ENCODE measurements at regions not wholly inside any gene's neighbourhood (a gene's known extent, or its start where the extent isn't known, plus 50 kb on each side); places are given as distances from the start of the nearest gene placed in this dataset.

- H3K4me3 ChIP-seq (ENCODE audit: control insufficient read depth, low read depth, low read length): no peak overlapping the region
- no peak for DNase-seq (ENCODE audit: low read depth)
- TF ChIP-seq, protein P1, sequence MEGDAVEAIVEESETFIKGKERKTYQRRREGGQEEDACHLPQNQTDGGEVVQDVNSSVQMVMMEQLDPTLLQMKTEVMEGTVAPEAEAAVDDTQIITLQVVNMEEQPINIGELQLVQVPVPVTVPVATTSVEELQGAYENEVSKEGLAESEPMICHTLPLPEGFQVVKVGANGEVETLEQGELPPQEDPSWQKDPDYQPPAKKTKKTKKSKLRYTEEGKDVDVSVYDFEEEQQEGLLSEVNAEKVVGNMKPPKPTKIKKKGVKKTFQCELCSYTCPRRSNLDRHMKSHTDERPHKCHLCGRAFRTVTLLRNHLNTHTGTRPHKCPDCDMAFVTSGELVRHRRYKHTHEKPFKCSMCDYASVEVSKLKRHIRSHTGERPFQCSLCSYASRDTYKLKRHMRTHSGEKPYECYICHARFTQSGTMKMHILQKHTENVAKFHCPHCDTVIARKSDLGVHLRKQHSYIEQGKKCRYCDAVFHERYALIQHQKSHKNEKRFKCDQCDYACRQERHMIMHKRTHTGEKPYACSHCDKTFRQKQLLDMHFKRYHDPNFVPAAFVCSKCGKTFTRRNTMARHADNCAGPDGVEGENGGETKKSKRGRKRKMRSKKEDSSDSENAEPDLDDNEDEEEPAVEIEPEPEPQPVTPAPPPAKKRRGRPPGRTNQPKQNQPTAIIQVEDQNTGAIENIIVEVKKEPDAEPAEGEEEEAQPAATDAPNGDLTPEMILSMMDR (IDR thresholded peaks at IDR 0.05; ENCODE audit: control insufficient read depth, insufficient read depth, low read depth, low read length, missing control alignments): no peak
These were observed 274.8 kb upstream of the TAC1 start for GRCh38 chr7:97457054-97457453.

DNA sequence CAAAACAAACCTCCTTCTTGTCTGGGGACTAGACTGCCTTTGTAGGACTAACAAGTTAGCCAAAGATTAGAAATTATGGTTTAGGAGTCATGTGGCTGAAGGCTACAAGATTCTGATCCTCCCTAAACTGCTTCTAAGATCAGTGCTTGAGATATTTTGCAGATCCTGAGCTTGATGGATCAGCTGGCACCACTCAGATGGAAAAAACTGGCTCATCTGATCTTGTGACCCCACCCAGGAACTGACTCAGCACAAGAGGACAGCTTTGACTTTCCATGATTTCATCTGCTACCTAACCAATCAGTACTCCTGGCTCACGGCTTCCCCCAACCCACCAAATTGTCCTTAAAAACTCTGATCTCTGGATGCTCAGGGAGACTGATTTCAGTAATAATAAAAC lies 271.5 kb upstream of the TAC1 start:
- DNase-seq (ENCODE audit: low read depth): no peak
- TF ChIP-seq, protein P1 (IDR thresholded peaks at IDR 0.05; ENCODE audit: control insufficient read depth, insufficient read depth, low read depth, low read length, missing control alignments): no peak
- no peak overlapping the region for H3K4me3 ChIP-seq (ENCODE audit: control insufficient read depth, low read depth, low read length)

DNA sequence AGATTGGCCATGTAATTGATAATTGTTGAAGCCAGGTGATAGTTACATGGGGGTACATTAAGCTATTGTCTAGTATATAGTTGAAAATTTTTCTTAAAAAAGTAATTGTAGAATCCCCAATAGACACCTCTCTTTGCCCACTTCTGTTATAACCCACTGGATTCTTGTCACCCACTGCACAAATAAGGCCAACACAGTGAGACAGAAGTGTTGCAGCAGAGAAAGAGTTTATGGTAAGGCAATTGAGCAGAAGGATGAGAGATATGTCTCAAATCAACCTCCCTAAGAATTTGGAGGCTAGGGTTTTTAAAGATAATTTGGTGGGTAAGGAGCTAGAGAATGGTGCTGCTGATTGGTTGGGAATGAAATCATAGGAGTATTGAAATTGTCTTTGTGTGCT lies 270.3 kb upstream of the TAC1 start:
- TF ChIP-seq, protein P1 (IDR thresholded peaks at IDR 0.05; ENCODE audit: control insufficient read depth, insufficient read depth, low read depth, low read length, missing control alignments): no peak
- no peak overlapping the region for H3K4me3 ChIP-seq (ENCODE audit: control insufficient read depth, low read depth, low read length)
- DNase-seq (ENCODE audit: low read depth): no peak

- TF ChIP-seq, protein P1 (IDR thresholded peaks at IDR 0.05; ENCODE audit: control insufficient read depth, insufficient read depth, low read depth, low read length, missing control alignments): no peak
- DNase-seq (ENCODE audit: low read depth): no peak
These were observed 265.8 kb upstream of the TAC1 start for GRCh38 chr7:97466071-97466470.

DNA sequence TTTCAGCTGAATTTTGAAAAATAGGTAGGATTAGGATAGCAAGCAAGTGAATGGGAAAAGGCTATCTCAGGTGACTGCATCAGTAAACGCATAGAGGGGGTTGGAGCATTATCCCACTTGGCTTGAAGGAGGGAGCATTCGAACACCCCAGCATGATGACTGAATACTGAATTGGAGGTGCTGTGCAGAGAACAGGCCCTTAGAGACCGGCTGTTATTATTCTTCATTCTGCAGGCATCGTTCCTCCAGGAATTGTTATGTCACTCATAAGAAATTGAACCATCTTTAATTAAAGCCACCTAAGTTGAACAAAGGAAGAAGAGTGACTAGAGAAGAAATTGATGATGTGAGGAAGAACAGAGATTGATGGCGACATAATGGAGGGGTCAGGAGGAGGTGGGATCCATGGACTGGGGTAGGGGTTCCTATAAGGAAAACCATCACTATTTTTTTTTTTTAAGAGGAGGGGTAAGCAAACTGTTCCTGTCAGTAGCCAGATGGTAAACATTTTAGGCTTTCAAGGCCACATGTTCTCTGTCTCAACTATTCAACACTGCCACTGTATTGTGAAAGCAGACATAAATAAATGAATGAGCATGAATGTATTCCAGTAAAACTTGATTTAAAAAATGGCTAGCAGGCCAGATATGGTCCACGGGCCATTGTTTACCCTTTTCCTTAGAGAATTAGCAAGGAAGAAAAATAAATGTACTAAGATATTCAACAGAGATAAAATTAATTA lies 264.7 kb upstream of the TAC1 start:
- no peak for DNase-seq (ENCODE audit: low read depth)
- TF ChIP-seq, protein P1 (IDR thresholded peaks at IDR 0.05; ENCODE audit: control insufficient read depth, insufficient read depth, low read depth, low read length, missing control alignments): no peak
- H3K4me3 ChIP-seq (ENCODE audit: control insufficient read depth, low read depth, low read length): no peak overlapping the region

More at GRCh38 chr7:97466071-97466470, 265.8 kb upstream of the TAC1 start:
- no peak overlapping the region for H3K4me3 ChIP-seq (ENCODE audit: control insufficient read depth, low read depth, low read length)

DNA sequence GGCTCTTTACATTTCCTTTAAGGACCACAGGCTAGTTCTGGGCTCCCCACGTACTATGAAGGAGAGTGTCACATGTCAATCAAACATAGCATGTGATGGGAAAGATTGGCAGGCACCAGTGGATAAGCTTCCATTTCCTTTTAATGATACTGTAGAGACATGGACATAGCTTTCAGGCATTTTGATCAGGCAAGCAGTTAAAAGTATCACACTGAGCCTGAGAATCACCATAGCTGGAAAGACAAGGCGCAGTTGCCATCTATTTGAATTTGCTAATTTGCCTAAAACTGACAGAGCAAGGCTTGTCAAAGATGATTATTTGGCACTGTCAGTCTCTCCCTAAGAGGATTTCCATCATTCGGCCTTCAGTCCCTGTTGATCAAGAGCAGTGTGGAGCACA lies 263.4 kb upstream of the TAC1 start:
- H3K4me3 ChIP-seq (ENCODE audit: control insufficient read depth, low read depth, low read length): no peak overlapping the region
- DNase-seq (ENCODE audit: low read depth): no peak
- TF ChIP-seq, protein P1 (IDR thresholded peaks at IDR 0.05; ENCODE audit: control insufficient read depth, insufficient read depth, low read depth, low read length, missing control alignments): no peak
